H9 (cell line): ENCODE measurements at regions not wholly inside any gene's neighbourhood (a gene's known extent, or its start where the extent isn't known, plus 50 kb on each side); places are given as distances from the start of the nearest gene placed in this dataset.

Experiments
- DNase-seq: peaks from one replicate; pipeline ENCODE4 v3.0.0-alpha.2; 2017
- H2AFZ ChIP-seq: one replicate; pipeline ENCODE4 v1.6.1; 2013; ENCODE audit warnings: mild to moderate bottlenecking, low read length, control low read depth, moderate library complexity
- H2AK5ac ChIP-seq: 2 replicates; pipeline ENCODE4 v1.6.1; 2013; ENCODE audit warnings: low read length, control low read depth, mixed read lengths; ENCODE audit not compliant: insufficient read length
- H2BK120ac ChIP-seq: one replicate; pipeline ENCODE4 v1.6.1; 2013; ENCODE audit warnings: low read depth, mild to moderate bottlenecking, low read length, control low read depth, inconsistent platforms; ENCODE audit not compliant: poor library complexity, severe bottlenecking
- H2BK12ac ChIP-seq: 2 replicates; pipeline ENCODE4 v1.6.1; 2013; ENCODE audit warnings: low read length, control low read depth, mixed read lengths, low read depth; ENCODE audit not compliant: insufficient read length
- H2BK15ac ChIP-seq: 2 replicates; pipeline ENCODE4 v1.6.1; 2013; ENCODE audit warnings: low read depth, low read length, control low read depth
- H2BK20ac ChIP-seq: one replicate; pipeline ENCODE4 v1.6.1; 2013; ENCODE audit warnings: low read depth, mild to moderate bottlenecking, low read length, control low read depth, inconsistent platforms; ENCODE audit not compliant: poor library complexity, severe bottlenecking
- H2BK5ac ChIP-seq: 2 replicates; pipeline ENCODE4 v1.6.1; 2013; ENCODE audit warnings: low read length, control low read depth, mixed read lengths; ENCODE audit not compliant: insufficient read length
- H3K14ac ChIP-seq: 2 replicates; pipeline ENCODE4 v1.6.1; 2013; ENCODE audit warnings: low read length, control low read depth; ENCODE audit not compliant: insufficient read depth
- H3K18ac ChIP-seq: 2 replicates; pipeline ENCODE4 v1.6.1; 2013; ENCODE audit warnings: low read depth, mild to moderate bottlenecking, mixed read lengths, low read length, control low read depth; ENCODE audit not compliant: insufficient read length
- H3K23ac ChIP-seq: 2 replicates; pipeline ENCODE4 v1.6.1; 2013; ENCODE audit warnings: low read length, control low read depth, mixed read lengths, low read depth; ENCODE audit not compliant: insufficient read length
- H3K23me2 ChIP-seq: 2 replicates; pipeline ENCODE4 v1.6.1; 2013; ENCODE audit warnings: low read depth, mild to moderate bottlenecking, mixed read lengths, low read length, control low read depth; ENCODE audit not compliant: insufficient read length, poor library complexity, severe bottlenecking
- H3K27ac ChIP-seq: 2 replicates; pipeline ENCODE4 v1.5.1; 2013; ENCODE audit warnings: low read length, control low read depth, mixed read lengths, low read depth; ENCODE audit not compliant: insufficient read length
- H3K27me3 ChIP-seq: 2 replicates; pipeline ENCODE4 v1.6.1; 2013; ENCODE audit warnings: low read length, control low read depth, inconsistent platforms; ENCODE audit not compliant: insufficient read depth
- H3K4ac ChIP-seq: 2 replicates; pipeline ENCODE4 v1.6.1; 2013; ENCODE audit warnings: low read depth, mild to moderate bottlenecking, control low read depth, inconsistent platforms, low read length, moderate library complexity
- H3K4me1 ChIP-seq: 2 replicates; pipeline ENCODE4 v1.6.1; 2013; ENCODE audit warnings: low read length, control low read depth, inconsistent platforms; ENCODE audit not compliant: insufficient read depth
- H3K4me2 ChIP-seq: 2 replicates; pipeline ENCODE4 v1.6.1; 2013; ENCODE audit warnings: low read length, control low read depth, mixed read lengths; ENCODE audit not compliant: insufficient read length, insufficient read depth
- H3K56ac ChIP-seq: 2 replicates; pipeline ENCODE4 v1.6.1; 2013; ENCODE audit warnings: low read depth, mild to moderate bottlenecking, mixed read lengths, low read length, control low read depth; ENCODE audit not compliant: insufficient read length
- H3K79me1 ChIP-seq: 2 replicates; pipeline ENCODE4 v1.6.1; 2013; ENCODE audit warnings: low read depth, mild to moderate bottlenecking, moderate library complexity, low read length, control low read depth, inconsistent platforms; ENCODE audit not compliant: insufficient read depth, poor library complexity, severe bottlenecking
- H3K79me2 ChIP-seq: 2 replicates; pipeline ENCODE4 v1.6.1; 2013; ENCODE audit warnings: low read length, control low read depth, inconsistent platforms; ENCODE audit not compliant: insufficient read depth
- H3K9ac ChIP-seq: 2 replicates; pipeline ENCODE4 v1.6.1; 2013; ENCODE audit warnings: low read length, control low read depth, mixed read lengths; ENCODE audit not compliant: insufficient read length; ENCODE audit errors: extremely low read depth
- H3K9me3 ChIP-seq: one replicate; pipeline ENCODE4 v1.6.1; 2013; ENCODE audit warnings: low read depth, low read length, inconsistent platforms; ENCODE audit not compliant: control insufficient read depth
- H3T11ph ChIP-seq: one replicate; pipeline ENCODE4 v1.6.1; 2013; ENCODE audit warnings: mild to moderate bottlenecking, low read length, control low read depth, inconsistent platforms
- H4K20me1 ChIP-seq: one replicate; pipeline ENCODE4 v1.6.1; 2013; ENCODE audit not compliant: control insufficient read depth, insufficient read length, insufficient read depth
- H4K5ac ChIP-seq: 2 replicates; pipeline ENCODE4 v1.6.1; 2013; ENCODE audit warnings: low read depth, mild to moderate bottlenecking, mixed read lengths, low read length, control low read depth; ENCODE audit not compliant: insufficient read length
- H4K8ac ChIP-seq: replicated peaks from 2 replicates; pipeline ENCODE4 v1.6.1; 2013; ENCODE audit warnings: low read length, control low read depth, mixed read lengths, low read depth; ENCODE audit not compliant: insufficient read length
- H4K91ac ChIP-seq: 2 replicates; pipeline ENCODE4 v1.6.1; 2013; ENCODE audit warnings: low read depth, mild to moderate bottlenecking, moderate library complexity, mixed read lengths, low read length, control low read depth; ENCODE audit not compliant: insufficient read length
- H3K27ac Mint-ChIP-seq, 3 experiments: 2 replicates in 2 of 3; 3 replicates in 1 of 3; pipeline ENCODE4 v1.8.0; 2020 to 2021; ENCODE audit warnings: mixed read lengths in 3 of 3, mild to moderate bottlenecking in 1 of 3, moderate library complexity in 1 of 3
- H3K27me3 Mint-ChIP-seq: 2 replicates; pipeline ENCODE4 v1.8.0; 2021; ENCODE audit warnings: low read depth, mild to moderate bottlenecking, moderate library complexity, mixed read lengths
- H3K36me3 Mint-ChIP-seq, 3 experiments: 2 replicates in 2 of 3; 3 replicates in 1 of 3; pipeline ENCODE4 v1.8.0; 2020 to 2021; ENCODE audit warnings: low read depth in 3 of 3, mixed read lengths in 3 of 3; ENCODE audit not compliant: insufficient read depth in 1 of 3
- H3K4me1 Mint-ChIP-seq, 2 experiments: 2 replicates each; pipeline ENCODE4 v1.8.0; 2020; ENCODE audit warnings: mixed read lengths in 2 of 2
- H3K4me3 Mint-ChIP-seq, 2 experiments: 2 replicates in 1 of 2; 3 replicates in 1 of 2; pipeline ENCODE4 v1.8.0; 2020 to 2021; ENCODE audit warnings: mild to moderate bottlenecking in 2 of 2, mixed read lengths in 2 of 2, moderate library complexity in 1 of 2
- H3K9me3 Mint-ChIP-seq, 2 experiments: 2 replicates in 1 of 2; 3 replicates in 1 of 2; pipeline ENCODE4 v1.8.0; 2020; ENCODE audit warnings: mild to moderate bottlenecking in 2 of 2, mixed read lengths in 2 of 2, moderate library complexity in 1 of 2
- WGBS: extraction: QIAGEN DNeasy Blood & Tissue Kit; methylation state at CpG from one replicate; pipeline ENCODE4 v1.1.7; 2013; ENCODE audit warnings: missing lambda C conversion rate, low lambda C conversion rate, mixed read lengths; ENCODE audit not compliant: insufficient read length; ENCODE audit errors: extremely low coverage; 5-methylcytosine and 5-hydroxymethylcytosine counted together
- TF ChIP-seq, protein P1 (sequence below): fragments of 200-600 bp; sonication (generic); conservative IDR thresholded peaks from 3 replicates; pipeline ENCODE4 v1.8.0; 2021; ENCODE audit warnings: antibody characterized with exemption, mild to moderate bottlenecking

DNA sequence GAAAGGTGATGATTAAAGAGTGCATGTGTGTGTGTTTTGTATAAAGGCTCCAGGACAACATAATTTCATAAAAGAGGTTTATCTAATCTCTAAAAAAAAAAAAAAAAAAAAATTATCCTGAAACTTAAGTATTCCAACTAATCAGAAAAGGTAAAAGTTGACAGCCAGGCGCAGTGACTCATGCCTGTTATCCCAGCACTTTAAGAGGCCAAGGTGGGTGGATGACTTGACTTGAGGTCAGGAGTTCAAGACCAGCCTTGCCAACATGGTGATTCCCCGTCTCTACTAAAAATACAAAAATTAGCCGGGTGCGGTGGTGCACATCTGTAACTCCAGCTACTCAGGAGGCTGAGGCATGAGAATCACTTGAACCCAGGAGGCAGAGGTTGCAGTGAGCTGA, 632.7 kb upstream of the CHORDC1 start:
- H4K91ac ChIP-seq: no peak overlapping the region
- no peak overlapping the region for H3K14ac ChIP-seq
- H3K27ac ChIP-seq: no peak overlapping the region
- no peak overlapping the region for H3T11ph ChIP-seq
- no peak overlapping the region for H3K18ac ChIP-seq
- no peak overlapping the region for H2BK15ac ChIP-seq
- H4K20me1 ChIP-seq: no peaks in the 10 kb centered on the region
- H3K56ac ChIP-seq: no peak overlapping the region
- Mint-ChIP-seq H3K9me3 (peaks cover 0 to 2% of the 10 kb centered on the region in 2 experiments; a peak in 2 of 5 replicates), H3K36me3 (no peaks in the 10 kb centered on the region), H3K4me3 (no peak overlapping the region), H3K27me3 (no peaks in the 10 kb centered on the region), H3K4me1 (no peaks in the 10 kb centered on the region), H3K27ac (no peak overlapping the region)
- H3K9me3 ChIP-seq: no peaks in the 10 kb centered on the region
- no peak overlapping the region for H2AK5ac ChIP-seq
- H4K8ac ChIP-seq: no peak overlapping the region
- TF ChIP-seq, protein P1, sequence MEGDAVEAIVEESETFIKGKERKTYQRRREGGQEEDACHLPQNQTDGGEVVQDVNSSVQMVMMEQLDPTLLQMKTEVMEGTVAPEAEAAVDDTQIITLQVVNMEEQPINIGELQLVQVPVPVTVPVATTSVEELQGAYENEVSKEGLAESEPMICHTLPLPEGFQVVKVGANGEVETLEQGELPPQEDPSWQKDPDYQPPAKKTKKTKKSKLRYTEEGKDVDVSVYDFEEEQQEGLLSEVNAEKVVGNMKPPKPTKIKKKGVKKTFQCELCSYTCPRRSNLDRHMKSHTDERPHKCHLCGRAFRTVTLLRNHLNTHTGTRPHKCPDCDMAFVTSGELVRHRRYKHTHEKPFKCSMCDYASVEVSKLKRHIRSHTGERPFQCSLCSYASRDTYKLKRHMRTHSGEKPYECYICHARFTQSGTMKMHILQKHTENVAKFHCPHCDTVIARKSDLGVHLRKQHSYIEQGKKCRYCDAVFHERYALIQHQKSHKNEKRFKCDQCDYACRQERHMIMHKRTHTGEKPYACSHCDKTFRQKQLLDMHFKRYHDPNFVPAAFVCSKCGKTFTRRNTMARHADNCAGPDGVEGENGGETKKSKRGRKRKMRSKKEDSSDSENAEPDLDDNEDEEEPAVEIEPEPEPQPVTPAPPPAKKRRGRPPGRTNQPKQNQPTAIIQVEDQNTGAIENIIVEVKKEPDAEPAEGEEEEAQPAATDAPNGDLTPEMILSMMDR: no peak
- H3K23ac ChIP-seq: no peak overlapping the region
- no peak overlapping the region for H4K5ac ChIP-seq
- no peak for DNase-seq
- no peaks in the 10 kb centered on the region for H3K79me1 ChIP-seq
- H2BK20ac ChIP-seq: no peak overlapping the region
- H2BK5ac ChIP-seq: no peak overlapping the region
- no peak overlapping the region for H3K4me2 ChIP-seq
- H3K23me2 ChIP-seq: no peaks in the 10 kb centered on the region
- no peak overlapping the region for H2AFZ ChIP-seq
- no peak overlapping the region for H3K4ac ChIP-seq
- H2BK120ac ChIP-seq: no peak overlapping the region
- H3K4me1 ChIP-seq: no peaks in the 10 kb centered on the region
- no peaks in the 10 kb centered on the region for H3K79me2 ChIP-seq
- H3K27me3 ChIP-seq: no peaks in the 10 kb centered on the region
- H2BK12ac ChIP-seq: no peak overlapping the region
- H3K9ac ChIP-seq: no peak overlapping the region
- no CpG with 5 or more reads among the region's 4 CpGs for WGBS
